H9 (cell line): ENCODE measurements at regions not wholly inside any gene's neighbourhood (a gene's known extent, or its start where the extent isn't known, plus 50 kb on each side); places are given as distances from the start of the nearest gene placed in this dataset.

ENCODE experiments used
- DNase-seq: peaks from one replicate; pipeline ENCODE4 v3.0.0-alpha.2; 2017
- H2AFZ ChIP-seq: one replicate; pipeline ENCODE4 v1.6.1; 2013; ENCODE audit warnings: mild to moderate bottlenecking, low read length, control low read depth, moderate library complexity
- H2AK5ac ChIP-seq: 2 replicates; pipeline ENCODE4 v1.6.1; 2013; ENCODE audit warnings: low read length, control low read depth, mixed read lengths; ENCODE audit not compliant: insufficient read length
- H2BK120ac ChIP-seq: one replicate; pipeline ENCODE4 v1.6.1; 2013; ENCODE audit warnings: low read depth, mild to moderate bottlenecking, low read length, control low read depth, inconsistent platforms; ENCODE audit not compliant: poor library complexity, severe bottlenecking
- H2BK12ac ChIP-seq: 2 replicates; pipeline ENCODE4 v1.6.1; 2013; ENCODE audit warnings: low read length, control low read depth, mixed read lengths, low read depth; ENCODE audit not compliant: insufficient read length
- H2BK15ac ChIP-seq: 2 replicates; pipeline ENCODE4 v1.6.1; 2013; ENCODE audit warnings: low read depth, low read length, control low read depth
- H2BK20ac ChIP-seq: one replicate; pipeline ENCODE4 v1.6.1; 2013; ENCODE audit warnings: low read depth, mild to moderate bottlenecking, low read length, control low read depth, inconsistent platforms; ENCODE audit not compliant: poor library complexity, severe bottlenecking
- H2BK5ac ChIP-seq: 2 replicates; pipeline ENCODE4 v1.6.1; 2013; ENCODE audit warnings: low read length, control low read depth, mixed read lengths; ENCODE audit not compliant: insufficient read length
- H3K14ac ChIP-seq: 2 replicates; pipeline ENCODE4 v1.6.1; 2013; ENCODE audit warnings: low read length, control low read depth; ENCODE audit not compliant: insufficient read depth
- H3K18ac ChIP-seq: 2 replicates; pipeline ENCODE4 v1.6.1; 2013; ENCODE audit warnings: low read depth, mild to moderate bottlenecking, mixed read lengths, low read length, control low read depth; ENCODE audit not compliant: insufficient read length
- H3K23ac ChIP-seq: 2 replicates; pipeline ENCODE4 v1.6.1; 2013; ENCODE audit warnings: low read length, control low read depth, mixed read lengths, low read depth; ENCODE audit not compliant: insufficient read length
- H3K23me2 ChIP-seq: 2 replicates; pipeline ENCODE4 v1.6.1; 2013; ENCODE audit warnings: low read depth, mild to moderate bottlenecking, mixed read lengths, low read length, control low read depth; ENCODE audit not compliant: insufficient read length, poor library complexity, severe bottlenecking
- H3K27ac ChIP-seq: 2 replicates; pipeline ENCODE4 v1.5.1; 2013; ENCODE audit warnings: low read length, control low read depth, mixed read lengths, low read depth; ENCODE audit not compliant: insufficient read length
- H3K27me3 ChIP-seq: 2 replicates; pipeline ENCODE4 v1.6.1; 2013; ENCODE audit warnings: low read length, control low read depth, inconsistent platforms; ENCODE audit not compliant: insufficient read depth
- H3K4ac ChIP-seq: 2 replicates; pipeline ENCODE4 v1.6.1; 2013; ENCODE audit warnings: low read depth, mild to moderate bottlenecking, control low read depth, inconsistent platforms, low read length, moderate library complexity
- H3K4me1 ChIP-seq: 2 replicates; pipeline ENCODE4 v1.6.1; 2013; ENCODE audit warnings: low read length, control low read depth, inconsistent platforms; ENCODE audit not compliant: insufficient read depth
- H3K4me2 ChIP-seq: 2 replicates; pipeline ENCODE4 v1.6.1; 2013; ENCODE audit warnings: low read length, control low read depth, mixed read lengths; ENCODE audit not compliant: insufficient read length, insufficient read depth
- H3K56ac ChIP-seq: 2 replicates; pipeline ENCODE4 v1.6.1; 2013; ENCODE audit warnings: low read depth, mild to moderate bottlenecking, mixed read lengths, low read length, control low read depth; ENCODE audit not compliant: insufficient read length
- H3K79me1 ChIP-seq: 2 replicates; pipeline ENCODE4 v1.6.1; 2013; ENCODE audit warnings: low read depth, mild to moderate bottlenecking, moderate library complexity, low read length, control low read depth, inconsistent platforms; ENCODE audit not compliant: insufficient read depth, poor library complexity, severe bottlenecking
- H3K79me2 ChIP-seq: 2 replicates; pipeline ENCODE4 v1.6.1; 2013; ENCODE audit warnings: low read length, control low read depth, inconsistent platforms; ENCODE audit not compliant: insufficient read depth
- H3K9ac ChIP-seq: 2 replicates; pipeline ENCODE4 v1.6.1; 2013; ENCODE audit warnings: low read length, control low read depth, mixed read lengths; ENCODE audit not compliant: insufficient read length; ENCODE audit errors: extremely low read depth
- H3K9me3 ChIP-seq: one replicate; pipeline ENCODE4 v1.6.1; 2013; ENCODE audit warnings: low read depth, low read length, inconsistent platforms; ENCODE audit not compliant: control insufficient read depth
- H3T11ph ChIP-seq: one replicate; pipeline ENCODE4 v1.6.1; 2013; ENCODE audit warnings: mild to moderate bottlenecking, low read length, control low read depth, inconsistent platforms
- H4K20me1 ChIP-seq: one replicate; pipeline ENCODE4 v1.6.1; 2013; ENCODE audit not compliant: control insufficient read depth, insufficient read length, insufficient read depth
- H4K5ac ChIP-seq: 2 replicates; pipeline ENCODE4 v1.6.1; 2013; ENCODE audit warnings: low read depth, mild to moderate bottlenecking, mixed read lengths, low read length, control low read depth; ENCODE audit not compliant: insufficient read length
- H4K8ac ChIP-seq: replicated peaks from 2 replicates; pipeline ENCODE4 v1.6.1; 2013; ENCODE audit warnings: low read length, control low read depth, mixed read lengths, low read depth; ENCODE audit not compliant: insufficient read length
- H4K91ac ChIP-seq: 2 replicates; pipeline ENCODE4 v1.6.1; 2013; ENCODE audit warnings: low read depth, mild to moderate bottlenecking, moderate library complexity, mixed read lengths, low read length, control low read depth; ENCODE audit not compliant: insufficient read length
- H3K27ac Mint-ChIP-seq, 3 experiments: 2 replicates in 2 of 3; 3 replicates in 1 of 3; pipeline ENCODE4 v1.8.0; 2020 to 2021; ENCODE audit warnings: mixed read lengths in 3 of 3, mild to moderate bottlenecking in 1 of 3, moderate library complexity in 1 of 3
- H3K27me3 Mint-ChIP-seq: 2 replicates; pipeline ENCODE4 v1.8.0; 2021; ENCODE audit warnings: low read depth, mild to moderate bottlenecking, moderate library complexity, mixed read lengths
- H3K36me3 Mint-ChIP-seq, 3 experiments: 2 replicates in 2 of 3; 3 replicates in 1 of 3; pipeline ENCODE4 v1.8.0; 2020 to 2021; ENCODE audit warnings: low read depth in 3 of 3, mixed read lengths in 3 of 3; ENCODE audit not compliant: insufficient read depth in 1 of 3
- H3K4me1 Mint-ChIP-seq, 2 experiments: 2 replicates each; pipeline ENCODE4 v1.8.0; 2020; ENCODE audit warnings: mixed read lengths in 2 of 2
- H3K4me3 Mint-ChIP-seq, 2 experiments: 2 replicates in 1 of 2; 3 replicates in 1 of 2; pipeline ENCODE4 v1.8.0; 2020 to 2021; ENCODE audit warnings: mild to moderate bottlenecking in 2 of 2, mixed read lengths in 2 of 2, moderate library complexity in 1 of 2
- H3K9me3 Mint-ChIP-seq, 2 experiments: 2 replicates in 1 of 2; 3 replicates in 1 of 2; pipeline ENCODE4 v1.8.0; 2020; ENCODE audit warnings: mild to moderate bottlenecking in 2 of 2, mixed read lengths in 2 of 2, moderate library complexity in 1 of 2
- CTCF ChIP-seq: fragments of 200-600 bp; sonication (generic); conservative IDR thresholded peaks from 3 replicates; pipeline ENCODE4 v1.8.0; 2021; ENCODE audit warnings: antibody characterized with exemption, mild to moderate bottlenecking
- WGBS: extraction: QIAGEN DNeasy Blood & Tissue Kit; methylation state at CpG from one replicate; pipeline ENCODE4 v1.1.7; 2013; ENCODE audit warnings: missing lambda C conversion rate, low lambda C conversion rate, mixed read lengths; ENCODE audit not compliant: insufficient read length; ENCODE audit errors: extremely low coverage; 5-methylcytosine and 5-hydroxymethylcytosine counted together

GRCh38 chr1:30130099-30130498, 593.3 kb downstream of the MATN1 start:
- Mint-ChIP-seq H3K27me3 (peaks cover 10% of the 10 kb centered on the region), H3K36me3 (no peaks in the 10 kb centered on the region; a peak in 1 of 7 replicates), H3K4me1 (no peaks in the 10 kb centered on the region; a peak in 1 of 4 replicates), H3K9me3 (no peaks in the 10 kb centered on the region; a peak in 1 of 5 replicates), H3K4me3 (no peak overlapping the region), H3K27ac (no peak overlapping the region)
- no peak overlapping the region for H4K8ac ChIP-seq
- no peaks in the 10 kb centered on the region for H3K27me3 ChIP-seq
- no peak overlapping the region for H3K4me2 ChIP-seq
- no peaks in the 10 kb centered on the region for H4K20me1 ChIP-seq
- no peaks in the 10 kb centered on the region for H3K9me3 ChIP-seq
- no peak overlapping the region for H4K91ac ChIP-seq
- no peak overlapping the region for H3K4ac ChIP-seq
- no peaks in the 10 kb centered on the region for H3K23me2 ChIP-seq
- no peak overlapping the region for H2AK5ac ChIP-seq
- no CpG with 5 or more reads among the region's 4 CpGs for WGBS
- no peak overlapping the region for H3K14ac ChIP-seq
- no peak overlapping the region for H2BK12ac ChIP-seq
- H3K4me1 ChIP-seq, result no peaks in the 10 kb centered on the region
- H2BK5ac ChIP-seq, result no peak overlapping the region
- no peak for DNase-seq
- H3K56ac ChIP-seq, result no peak overlapping the region
- no peak overlapping the region for H3K27ac ChIP-seq
- H4K5ac ChIP-seq, result no peak overlapping the region
- no peak overlapping the region for H2BK20ac ChIP-seq
- no peak overlapping the region for H3K18ac ChIP-seq
- H2BK120ac ChIP-seq, result no peak overlapping the region
- no peak overlapping the region for H2AFZ ChIP-seq
- H2BK15ac ChIP-seq, result no peak overlapping the region
- H3K23ac ChIP-seq, result no peak overlapping the region
- H3K79me1 ChIP-seq, result no peaks in the 10 kb centered on the region
- H3K9ac ChIP-seq, result no peak overlapping the region
- H3T11ph ChIP-seq, result no peak overlapping the region
- H3K79me2 ChIP-seq, result no peaks in the 10 kb centered on the region
- no peak for TF ChIP-seq CTCF
